ENCODE measurements at regions not wholly inside any gene's neighbourhood (a gene's known extent, or its start where the extent isn't known, plus 50 kb on each side); places are given as distances from the start of the nearest gene placed in this dataset.

GRCh38 chr6:135789375-135790050, 62.0 kb upstream of the PDE7B start:
- FAIRE-seq (no peak), DNase-seq (ENCODE audit: low spot score in 2 of 2) (no peak)

- DNase-seq (ENCODE audit: low spot score in 2 of 2) (no peak), FAIRE-seq (no peak)
Observed at GRCh38 chr6:135791441-135791840, 60.1 kb upstream of the PDE7B start.

- FAIRE-seq: no peak
- no peak for DNase-seq (ENCODE audit: low spot score in 2 of 2)
Observed at GRCh38 chr6:135796643-135797305, 54.7 kb upstream of the PDE7B start.

GRCh38 chr6:135797361-135797760, 54.1 kb upstream of the PDE7B start:
- FAIRE-seq: no peak
- no peak for DNase-seq (ENCODE audit: low spot score in 2 of 2)

- DNase-seq (ENCODE audit: low spot score in 2 of 2): no peak
- FAIRE-seq: no peak
Observed at GRCh38 chr6:135798751-135799515, 52.6 kb upstream of the PDE7B start.

Data from frontal cortex (tissue), 3 donors.